HepG2 (cell line): ENCODE measurements at regions not wholly inside any gene's neighbourhood (a gene's known extent, or its start where the extent isn't known, plus 50 kb on each side); places are given as distances from the start of the nearest gene placed in this dataset.

ENCODE experiments used
- EP300 ChIP-seq, 3 experiments: sonication (generic) in 1 of 3; formaldehyde crosslinking in 1 of 3; IDR thresholded peaks; 2 replicates each; pipeline versions ENCODE4 v1.5.1 to v1.6.1; 2011 to 2020; ENCODE audit warnings: low read depth in 2 of 3, low read length in 2 of 3, borderline replicate concordance in 1 of 3, improper control_type of control experiment in 1 of 3, mild to moderate bottlenecking in 1 of 3, missing genetic modification reagents in 1 of 3, moderate library complexity in 1 of 3
- TGIF2 ChIP-seq: IDR thresholded peaks from 2 replicates; pipeline ENCODE4 v1.6.1; 2016; ENCODE audit warnings: control low read depth, missing compliant biosample characterization
- ZFP91 ChIP-seq: sonication (generic); formaldehyde crosslinking; IDR thresholded peaks from 2 replicates; pipeline ENCODE4 v1.9.0; 2022; ENCODE audit warnings: missing genetic modification reagents, mild to moderate bottlenecking, borderline replicate concordance

GRCh38 chr9:20228096-20228495 is 394.2 kb downstream of the MLLT3 start:
- TF ChIP-seq ZFP91 (CRISPR knock-in tag) (no peak), TGIF2 (CRISPR knock-in tag) (no peak), EP300 (IDR thresholded peaks at IDR 0.05; ENCODE audit: low read depth in 2 of 2, low read length in 2 of 2) (no peak), EP300 (CRISPR knock-in tag; IDR thresholded peaks at IDR 0.05; ENCODE audit: borderline replicate concordance) (no peak)
